Lower lobe of right lung (tissue), 2 donors: ENCODE measurements at regions not wholly inside any gene's neighbourhood (a gene's known extent, or its start where the extent isn't known, plus 50 kb on each side); places are given as distances from the start of the nearest gene placed in this dataset.

ENCODE experiments used
- ATAC-seq, 2 donors: fragments of 200-7000 bp; cut with Tn5 transposase; one replicate each; pipeline ENCODE4 v1.9.1; 2020 to 2022; ENCODE audit warnings: mild to moderate bottlenecking in 2 of 2, moderate library complexity in 2 of 2
- DNase-seq: peaks from one replicate; pipeline ENCODE4 v3.0.0-alpha.2; 2020
- H3K27ac ChIP-seq: fragments of 200-600 bp; one replicate; pipeline ENCODE4 v1.8.0; 2022
- H3K27me3 ChIP-seq: fragments of 200-600 bp; one replicate; pipeline ENCODE4 v1.8.0; 2022; ENCODE audit warnings: low read depth
- H3K36me3 ChIP-seq: fragments of 200-600 bp; one replicate; pipeline ENCODE4 v1.8.0; 2022; ENCODE audit warnings: mild to moderate bottlenecking
- H3K4me1 ChIP-seq: fragments of 200-600 bp; one replicate; pipeline ENCODE4 v1.8.0; 2022
- H3K4me3 ChIP-seq: fragments of 200-600 bp; one replicate; pipeline ENCODE4 v1.8.0; 2022; ENCODE audit warnings: mild to moderate bottlenecking
- H3K9me3 ChIP-seq: fragments of 200-600 bp; one replicate; pipeline ENCODE4 v1.8.0; 2022
- CTCF ChIP-seq: fragments of 200-600 bp; IDR thresholded peaks from one replicate; pipeline ENCODE4 v1.8.0; 2022; ENCODE audit warnings: antibody characterized with exemption, mild to moderate bottlenecking
- intact Hi-C: fragments of 100-400 bp; cut with DNase I; formaldehyde crosslinking; loops from one replicate; pipeline ENCODE4 v1.11.0; 2022
- donor health status: DM: no; HTN: yes; CAD: no; lungs with severe emphysema.

DNA sequence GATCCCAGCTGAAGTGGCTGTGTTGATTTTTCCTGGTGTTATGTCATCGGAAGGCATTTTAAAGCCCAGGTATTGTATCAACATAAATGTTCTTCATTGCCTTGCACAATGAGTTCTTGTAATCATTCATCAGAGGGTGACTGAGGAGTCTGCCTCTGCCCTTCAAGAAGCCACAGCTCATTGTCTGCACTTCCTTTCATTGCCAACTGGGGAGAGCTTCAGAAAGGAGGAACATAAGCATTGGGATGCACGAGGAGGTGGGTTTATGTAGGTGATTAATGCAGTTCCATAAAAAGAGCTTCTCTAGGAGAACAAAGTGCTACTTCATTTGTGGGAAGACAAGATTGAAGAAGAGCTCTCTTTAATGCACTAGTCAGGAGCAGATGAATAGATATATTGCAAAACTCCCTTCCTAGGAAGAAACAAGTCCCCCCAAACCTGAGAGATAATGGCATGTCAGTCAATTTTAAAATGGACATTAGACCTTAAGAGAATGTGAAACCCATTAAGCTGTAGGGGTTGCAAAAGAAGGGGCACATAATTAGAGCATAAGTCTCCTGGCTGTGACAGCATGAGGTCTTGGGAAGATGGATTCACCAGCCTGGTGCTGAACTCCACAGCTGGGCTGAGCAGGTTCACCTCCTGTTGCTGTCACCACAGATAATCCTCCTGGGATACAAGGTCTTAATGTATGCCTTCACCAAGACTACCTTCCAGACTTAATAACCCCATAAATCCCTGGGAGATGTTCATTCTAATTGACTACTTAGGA, 124.6 kb downstream of the BACH1 start:
- DNase-seq: no peak
- Histone ChIP-seq H3K4me3 (no peak overlapping the region), H3K4me1 (no peaks in the 10 kb centered on the region), H3K27ac (no peak overlapping the region), H3K27me3 (no peaks in the 10 kb centered on the region), H3K36me3 (no peaks in the 10 kb centered on the region), H3K9me3 (no peaks in the 10 kb centered on the region)
- no peak for TF ChIP-seq CTCF
- ATAC-seq: no peak
- intact Hi-C loops: no loop called here

DNA sequence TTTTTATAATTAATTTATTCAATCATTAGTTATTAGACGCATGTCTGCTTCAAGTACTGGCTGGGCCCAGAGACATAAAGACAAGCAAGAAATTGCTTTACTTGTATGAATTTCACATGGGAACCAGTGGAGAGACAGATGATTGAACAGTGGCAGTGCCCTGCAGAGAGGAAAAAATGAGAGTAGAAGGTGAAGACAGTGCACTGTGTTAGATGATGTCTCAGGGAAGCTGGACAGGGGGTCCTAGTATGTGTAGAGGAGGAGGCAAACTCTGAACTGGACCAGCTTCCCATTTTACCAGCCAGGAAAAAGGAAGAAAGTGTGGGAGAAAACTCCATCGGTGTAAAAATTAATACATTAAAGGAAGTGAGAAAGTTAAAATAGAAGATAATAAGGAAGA, 126.0 kb downstream of the BACH1 start:
- intact Hi-C loops: no loop called here
- H3K4me1 ChIP-seq: no peaks in the 10 kb centered on the region
- H3K36me3 ChIP-seq: no peaks in the 10 kb centered on the region
- no peaks in the 10 kb centered on the region for H3K9me3 ChIP-seq
- no peak overlapping the region for H3K4me3 ChIP-seq
- no peak for ATAC-seq
- no peak for TF ChIP-seq CTCF
- no peaks in the 10 kb centered on the region for H3K27me3 ChIP-seq
- no peak for DNase-seq
- H3K27ac ChIP-seq: no peak overlapping the region

DNA sequence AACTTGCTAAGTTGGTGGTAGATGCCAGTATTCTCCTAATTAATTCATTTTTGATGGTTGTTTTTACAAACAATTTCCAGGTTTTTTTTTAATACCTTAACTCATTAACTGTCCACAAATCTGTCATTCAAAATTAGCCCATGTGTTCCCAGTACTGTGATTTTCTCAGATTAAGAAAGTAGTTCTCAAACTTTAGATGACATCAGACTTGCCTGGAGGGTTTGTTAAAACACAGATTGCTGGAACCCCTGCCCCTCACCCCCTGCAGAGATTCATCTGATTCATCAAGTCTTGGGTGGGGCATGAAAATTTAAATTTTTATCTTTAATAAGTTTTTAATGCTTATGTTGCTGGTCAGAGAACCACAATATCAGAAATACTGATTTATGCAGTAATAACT, 130.5 kb downstream of the BACH1 start:
- no peaks in the 10 kb centered on the region for H3K36me3 ChIP-seq
- no peak overlapping the region for H3K4me3 ChIP-seq
- TF ChIP-seq CTCF: no peak
- DNase-seq: no peak
- H3K4me1 ChIP-seq: no peaks in the 10 kb centered on the region
- ATAC-seq: no peak
- no peak overlapping the region for H3K27ac ChIP-seq
- H3K27me3 ChIP-seq: no peaks in the 10 kb centered on the region
- intact Hi-C loops: no loop called here
- H3K9me3 ChIP-seq: no peaks in the 10 kb centered on the region

DNA sequence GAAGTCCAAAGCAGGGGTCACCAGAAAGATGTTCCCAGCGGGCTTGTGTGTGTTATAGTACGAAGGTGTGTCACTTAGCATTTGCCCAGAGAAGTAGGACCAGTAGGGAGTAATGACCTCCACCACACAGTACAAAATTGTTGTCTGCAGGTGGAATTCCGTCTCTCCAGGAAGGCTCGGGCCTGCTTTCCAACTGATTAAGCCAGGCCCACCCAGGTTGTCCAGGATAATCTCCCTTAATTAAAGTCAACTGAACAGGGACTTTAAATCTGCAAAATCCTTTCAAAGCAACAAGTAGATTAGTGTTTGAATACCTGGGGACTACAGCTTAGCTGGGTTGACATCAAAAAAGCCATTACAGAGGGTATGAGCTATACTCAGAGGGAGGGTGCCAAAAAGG, 131.3 kb downstream of the BACH1 start:
- TF ChIP-seq CTCF: no peak
- Histone ChIP-seq H3K27me3 (no peaks in the 10 kb centered on the region), H3K4me3 (no peak overlapping the region), H3K4me1 (no peaks in the 10 kb centered on the region), H3K36me3 (no peaks in the 10 kb centered on the region), H3K27ac (no peak overlapping the region), H3K9me3 (no peaks in the 10 kb centered on the region)
- intact Hi-C loops: no loop called here
- no peak for ATAC-seq
- DNase-seq: no peak

- ATAC-seq (no peak), DNase-seq (no peak)
- no peak overlapping the region for H3K27ac ChIP-seq
- intact Hi-C loops: no loop called here
- H3K36me3 ChIP-seq: no peaks in the 10 kb centered on the region
- no peak for TF ChIP-seq CTCF
- H3K27me3 ChIP-seq: no peaks in the 10 kb centered on the region
- H3K4me1 ChIP-seq: no peaks in the 10 kb centered on the region
- H3K4me3 ChIP-seq: no peak overlapping the region
- no peaks in the 10 kb centered on the region for H3K9me3 ChIP-seq
Observed at GRCh38 chr21:29430576-29430975, 131.9 kb downstream of the BACH1 start.
